ENCODE measurements at regions not wholly inside any gene's neighbourhood (a gene's known extent, or its start where the extent isn't known, plus 50 kb on each side); places are given as distances from the start of the nearest gene placed in this dataset.

- Mint-ChIP-seq H3K27ac (ENCODE audit: low read depth, unreplicated experiment) (no peak overlapping the region), H3K9me3 (ENCODE audit: unreplicated experiment) (peaks cover 5% of the 10 kb centered on the region), H3K36me3 (ENCODE audit: insufficient read depth, unreplicated experiment) (peaks cover 7% of the 10 kb centered on the region), H3K27me3 (ENCODE audit: insufficient read depth, unreplicated experiment) (no peaks in the 10 kb centered on the region), H3K4me1 (ENCODE audit: insufficient read depth, unreplicated experiment) (no peaks in the 10 kb centered on the region), H3K4me3 (ENCODE audit: unreplicated experiment) (no peak overlapping the region)
- CTCF ChIA-PET = no interaction called here
- POLR2A ChIA-PET = no interaction called here
- DNase-seq (ENCODE audit: unreplicated experiment) = no peak
- BruUV-seq (replicated peaks) = no TSS peak
- no peak for TF ChIP-seq CTCF (IDR thresholded peaks at IDR 0.05; ENCODE audit: unreplicated experiment)
- intact Hi-C loops (cut with micrococcal nuclease) = no loop called here
Measured at GRCh38 chr6:135644394-135644793, 146.9 kb upstream of the AHI1 start.

GRCh38 chr6:135647521-135647920 is 150.0 kb upstream of the AHI1 start:
- peaks cover 7% of the 10 kb centered on the region for H3K36me3 Mint-ChIP-seq (ENCODE audit: insufficient read depth, unreplicated experiment)
- H3K4me3 Mint-ChIP-seq (ENCODE audit: unreplicated experiment) = no peak overlapping the region
- no peaks in the 10 kb centered on the region for H3K27me3 Mint-ChIP-seq (ENCODE audit: insufficient read depth, unreplicated experiment)
- H3K4me1 Mint-ChIP-seq (ENCODE audit: insufficient read depth, unreplicated experiment) = no peaks in the 10 kb centered on the region
- no peak for DNase-seq (ENCODE audit: unreplicated experiment)
- no peak for TF ChIP-seq CTCF (IDR thresholded peaks at IDR 0.05; ENCODE audit: unreplicated experiment)
- BruUV-seq (replicated peaks) = no TSS peak
- peaks cover 14% of the 10 kb centered on the region for H3K9me3 Mint-ChIP-seq (ENCODE audit: unreplicated experiment)
- POLR2A ChIA-PET = interaction anchor here (0.6 kb wide), 1 partner anchor 13 kb away, joined by 3 read pairs; no protein-coding TSS in a partner anchor
- CTCF ChIA-PET = no interaction called here
- intact Hi-C loops (cut with micrococcal nuclease) = no loop called here
- no peak overlapping the region for H3K27ac Mint-ChIP-seq (ENCODE audit: low read depth, unreplicated experiment)

- CTCF ChIA-PET = interaction anchor here (0.7 kb wide), 1 partner anchor 166 kb away, joined by 3 read pairs; no protein-coding TSS in a partner anchor
- no peak overlapping the region for H3K4me3 Mint-ChIP-seq (ENCODE audit: unreplicated experiment)
- intact Hi-C loops (cut with micrococcal nuclease) = no loop called here
- no peaks in the 10 kb centered on the region for H3K27me3 Mint-ChIP-seq (ENCODE audit: insufficient read depth, unreplicated experiment)
- H3K4me1 Mint-ChIP-seq (ENCODE audit: insufficient read depth, unreplicated experiment) = no peaks in the 10 kb centered on the region
- H3K36me3 Mint-ChIP-seq (ENCODE audit: insufficient read depth, unreplicated experiment) = peaks cover 7% of the 10 kb centered on the region
- peaks cover 24% of the 10 kb centered on the region for H3K9me3 Mint-ChIP-seq (ENCODE audit: unreplicated experiment)
- no peak for DNase-seq (ENCODE audit: unreplicated experiment)
- TF ChIP-seq CTCF (IDR thresholded peaks at IDR 0.05; ENCODE audit: unreplicated experiment) = no peak
- POLR2A ChIA-PET = no interaction called here
- BruUV-seq (replicated peaks) = no TSS peak
- H3K27ac Mint-ChIP-seq (ENCODE audit: low read depth, unreplicated experiment) = no peak overlapping the region
Measured at GRCh38 chr6:135651964-135652755, 154.6 kb upstream of the AHI1 start.

GRCh38 chr6:135655055-135655454 is 157.5 kb upstream of the AHI1 start:
- Mint-ChIP-seq H3K27ac (ENCODE audit: low read depth, unreplicated experiment) (no peak overlapping the region), H3K9me3 (ENCODE audit: unreplicated experiment) (peaks cover 12% of the 10 kb centered on the region), H3K27me3 (ENCODE audit: insufficient read depth, unreplicated experiment) (no peaks in the 10 kb centered on the region), H3K4me1 (ENCODE audit: insufficient read depth, unreplicated experiment) (no peaks in the 10 kb centered on the region), H3K36me3 (ENCODE audit: insufficient read depth, unreplicated experiment) (no peaks in the 10 kb centered on the region), H3K4me3 (ENCODE audit: unreplicated experiment) (no peak overlapping the region)
- no peak for DNase-seq (ENCODE audit: unreplicated experiment)
- TF ChIP-seq CTCF (IDR thresholded peaks at IDR 0.05; ENCODE audit: unreplicated experiment) = no peak
- intact Hi-C loops (cut with micrococcal nuclease) = no loop called here
- no TSS peak for BruUV-seq (replicated peaks)
- POLR2A ChIA-PET = no interaction called here
- CTCF ChIA-PET = no interaction called here
